Thymus (tissue), 11 donors: ENCODE measurements at regions not wholly inside any gene's neighbourhood (a gene's known extent, or its start where the extent isn't known, plus 50 kb on each side); places are given as distances from the start of the nearest gene placed in this dataset.

Source experiments
- DNase-seq, 9 donors: peaks; one replicate each; pipeline ENCODE4 v3.0.0-alpha.2; 2013; ENCODE audit warnings: low spot score in 9 of 9, low read depth in 6 of 9, missing footprints in 1 of 9
- H3K27ac ChIP-seq, 2 donors: one replicate each; pipeline ENCODE4 v1.5.1; 2013; ENCODE audit warnings: control low read depth in 1 of 2, low read depth in 1 of 2, low read length in 1 of 2, mild to moderate bottlenecking in 1 of 2, moderate library complexity in 1 of 2
- H3K27me3 ChIP-seq, 2 donors: one replicate each; pipeline ENCODE4 v1.5.1; 2013; ENCODE audit warnings: low read length in 1 of 2; ENCODE audit not compliant: control insufficient read depth in 2 of 2, insufficient read depth in 1 of 2
- H3K36me3 ChIP-seq, 2 donors: one replicate each; pipeline ENCODE4 v1.5.1; 2013; ENCODE audit warnings: low read length in 1 of 2, mild to moderate bottlenecking in 1 of 2, moderate library complexity in 1 of 2; ENCODE audit not compliant: control insufficient read depth in 2 of 2, insufficient read depth in 2 of 2
- H3K4me1 ChIP-seq, 2 donors: one replicate each; pipeline ENCODE4 v1.5.1; 2013; ENCODE audit warnings: low read length in 2 of 2; ENCODE audit not compliant: control insufficient read depth in 2 of 2, insufficient read depth in 2 of 2
- H3K4me3 ChIP-seq, 2 donors: one replicate each; pipeline ENCODE4 v1.5.1; 2013; ENCODE audit warnings: low read length in 2 of 2, control low read depth in 1 of 2, mild to moderate bottlenecking in 1 of 2
- H3K9me3 ChIP-seq, 2 donors: one replicate each; pipeline ENCODE4 v1.5.1; 2013; ENCODE audit warnings: low read length in 1 of 2, mild to moderate bottlenecking in 1 of 2; ENCODE audit not compliant: control insufficient read depth in 2 of 2, insufficient read depth in 1 of 2
- WGBS: extraction: QIAGEN DNeasy Blood & Tissue Kit; methylation state at CpG from one replicate; pipeline ENCODE4 v1.1.7; 2013; 5-methylcytosine and 5-hydroxymethylcytosine counted together
- donor health status: healthy.

GRCh38 chr1:239550178-239550577 is 163.8 kb downstream of the CHRM3 start:
- no peaks in the 10 kb centered on the region for H3K27me3 ChIP-seq
- peaks cover 0 to 3% of the 10 kb centered on the region in 2 donors for H3K9me3 ChIP-seq
- H3K4me3 ChIP-seq, result no peak overlapping the region
- no peaks in the 10 kb centered on the region for H3K36me3 ChIP-seq
- no peaks in the 10 kb centered on the region for H3K4me1 ChIP-seq
- WGBS, result 94% methylated on average over 2 of the region's 2 CpGs
- DNase-seq, result no peak
- no peak overlapping the region for H3K27ac ChIP-seq

- no peak overlapping the region for H3K4me3 ChIP-seq
- no peaks in the 10 kb centered on the region for H3K36me3 ChIP-seq
- no peaks in the 10 kb centered on the region for H3K27me3 ChIP-seq
- no peak overlapping the region for H3K27ac ChIP-seq
- WGBS, result 97% methylated on average over 4 of the region's 4 CpGs
- H3K9me3 ChIP-seq, result no peaks in the 10 kb centered on the region
- DNase-seq, result no peak
- H3K4me1 ChIP-seq, result no peaks in the 10 kb centered on the region
Measured at GRCh38 chr1:239555350-239555749, 169.0 kb downstream of the CHRM3 start.

GRCh38 chr1:239558559-239558958 is 172.2 kb downstream of the CHRM3 start:
- Histone ChIP-seq H3K4me1 (no peaks in the 10 kb centered on the region), H3K9me3 (no peaks in the 10 kb centered on the region), H3K36me3 (no peaks in the 10 kb centered on the region), H3K27ac (no peak overlapping the region), H3K4me3 (no peak overlapping the region), H3K27me3 (no peaks in the 10 kb centered on the region)
- DNase-seq, result no peak
- WGBS, result 87% methylated on average over 2 of the region's 2 CpGs

- H3K4me1 ChIP-seq, result no peaks in the 10 kb centered on the region
Measured at GRCh38 chr1:239558991-239559390, 172.6 kb downstream of the CHRM3 start.

GRCh38 chr1:239560921-239561320 is 174.6 kb downstream of the CHRM3 start:
- WGBS, result 95% methylated on average over 4 of the region's 4 CpGs
- Histone ChIP-seq H3K36me3 (no peaks in the 10 kb centered on the region), H3K9me3 (no peaks in the 10 kb centered on the region), H3K4me3 (no peak overlapping the region), H3K4me1 (no peaks in the 10 kb centered on the region), H3K27me3 (no peaks in the 10 kb centered on the region), H3K27ac (no peak overlapping the region)
- DNase-seq, result no peak

More at GRCh38 chr1:239558991-239559390, 172.6 kb downstream of the CHRM3 start:
- Histone ChIP-seq H3K9me3 (no peaks in the 10 kb centered on the region), H3K27me3 (no peaks in the 10 kb centered on the region), H3K4me3 (no peak overlapping the region), H3K27ac (no peak overlapping the region), H3K36me3 (no peaks in the 10 kb centered on the region)
- DNase-seq, result peak in 1 of 9 donors; percentile 27

GRCh38 chr1:239562095-239562494 is 175.7 kb downstream of the CHRM3 start:
- H3K4me1 ChIP-seq, result no peaks in the 10 kb centered on the region
- no peak overlapping the region for H3K4me3 ChIP-seq
- no peak overlapping the region for H3K27ac ChIP-seq
- DNase-seq, result no peak
- no peaks in the 10 kb centered on the region for H3K27me3 ChIP-seq
- H3K9me3 ChIP-seq, result no peaks in the 10 kb centered on the region
- WGBS, result 95% methylated on average over 6 of the region's 6 CpGs
- H3K36me3 ChIP-seq, result no peaks in the 10 kb centered on the region

GRCh38 chr1:239563681-239564080 is 177.3 kb downstream of the CHRM3 start:
- Histone ChIP-seq H3K27ac (no peak overlapping the region), H3K27me3 (no peaks in the 10 kb centered on the region), H3K4me1 (no peaks in the 10 kb centered on the region), H3K4me3 (no peak overlapping the region), H3K9me3 (peaks cover 0 to 1% of the 10 kb centered on the region in 2 donors), H3K36me3 (no peaks in the 10 kb centered on the region)
- WGBS, result 17% methylated on average over 2 of the region's 2 CpGs
- no peak for DNase-seq

- Histone ChIP-seq H3K27me3 (no peaks in the 10 kb centered on the region), H3K9me3 (peaks cover 0 to 1% of the 10 kb centered on the region in 2 donors), H3K27ac (no peak overlapping the region), H3K36me3 (no peaks in the 10 kb centered on the region), H3K4me1 (no peaks in the 10 kb centered on the region), H3K4me3 (no peak overlapping the region)
- DNase-seq, result no peak
- WGBS, result 92% methylated on average over 7 of the region's 7 CpGs
Measured at GRCh38 chr1:239566074-239566473, 179.7 kb downstream of the CHRM3 start.

GRCh38 chr1:239570878-239571277 is 184.5 kb downstream of the CHRM3 start:
- WGBS, result 98% methylated on average over 3 of the region's 3 CpGs
- Histone ChIP-seq H3K4me3 (no peak overlapping the region), H3K36me3 (no peaks in the 10 kb centered on the region), H3K27me3 (no peaks in the 10 kb centered on the region), H3K4me1 (no peaks in the 10 kb centered on the region), H3K9me3 (peaks cover 0 to 1% of the 10 kb centered on the region in 2 donors), H3K27ac (no peak overlapping the region)
- no peak for DNase-seq

- H3K4me3 ChIP-seq, result no peak overlapping the region
- no peaks in the 10 kb centered on the region for H3K27me3 ChIP-seq
- 98% methylated on average over 4 of the region's 4 CpGs for WGBS
- no peak for DNase-seq
- H3K27ac ChIP-seq, result no peak overlapping the region
- H3K4me1 ChIP-seq, result no peaks in the 10 kb centered on the region
- no peaks in the 10 kb centered on the region for H3K36me3 ChIP-seq
- H3K9me3 ChIP-seq, result peaks cover 0 to 1% of the 10 kb centered on the region in 2 donors
Measured at GRCh38 chr1:239572183-239572582, 185.8 kb downstream of the CHRM3 start.
